Ovary (tissue), 7 donors: ENCODE measurements at regions not wholly inside any gene's neighbourhood (a gene's known extent, or its start where the extent isn't known, plus 50 kb on each side); places are given as distances from the start of the nearest gene placed in this dataset.

Experiments used
- DNase-seq, 5 donors: peaks; one replicate each; pipeline ENCODE4 v3.0.0-alpha.2; 2019 to 2020
- H3K27ac ChIP-seq, 2 donors: fragments of 200-600 bp; one replicate each; pipeline versions ENCODE4 v1.5.1 to v1.8.0; 2019 to 2022
- H3K27me3 ChIP-seq: fragments of 200-600 bp; one replicate; pipeline ENCODE4 v1.8.0; 2022
- H3K36me3 ChIP-seq: fragments of 200-600 bp; sonication (generic); one replicate; pipeline ENCODE4 v1.5.1; 2019
- H3K4me1 ChIP-seq: one replicate; pipeline ENCODE4 v1.8.1; 2013; ENCODE audit warnings: mild to moderate bottlenecking, moderate library complexity; ENCODE audit not compliant: insufficient read depth
- H3K4me3 ChIP-seq: fragments of 200-600 bp; sonication (generic); one replicate; pipeline ENCODE4 v1.5.1; 2017
- H3K9me3 ChIP-seq, 2 donors: fragments of 200-600 bp in 1 of 2; sonication (generic) in 1 of 2; one replicate each; pipeline versions ENCODE4 v1.5.1 to v1.8.1; 2013 to 2019; ENCODE audit warnings: mild to moderate bottlenecking in 1 of 2, moderate library complexity in 1 of 2
- EP300 ChIP-seq: sonication (generic); formaldehyde crosslinking; IDR thresholded peaks from one replicate; pipeline ENCODE4 v1.6.1; 2017; ENCODE audit warnings: antibody characterized with exemption
- POLR2A ChIP-seq: fragments of 450-650 bp; IDR thresholded peaks from one replicate; pipeline ENCODE4 v1.6.1; 2017; ENCODE audit warnings: antibody characterized with exemption, mild to moderate bottlenecking, moderate library complexity
- WGBS, 3 donors: extraction: QIAGEN DNeasy Blood & Tissue Kit in 1 of 3; methylation state at CpG; one replicate each; pipeline versions ENCODE4 v1.1.5 to v1.1.7; 2013 to 2017; 5-methylcytosine and 5-hydroxymethylcytosine counted together
- intact Hi-C, 4 donors: fragments of 100-400 bp; cut with DNase I; formaldehyde crosslinking; loops; one replicate each; pipeline versions ENCODE4 v1.11.0 to v1.15.1; 2022 to 2023
- TF ChIP-seq, protein P1 (sequence below), 3 donors: fragments of 450-650 bp in 2 of 3; fragments of 200-600 bp in 1 of 3; IDR thresholded peaks; one replicate each; pipeline versions ENCODE4 v1.5.1 to v1.8.0; 2016 to 2022; ENCODE audit warnings: antibody characterized with exemption in 3 of 3, mild to moderate bottlenecking in 1 of 3
- donor health status: DM: no; HTN: no; CAD: no; lungs with moderate emphysema.
- donor health status: DM: no; HTN: no; CAD: no.
- donor health status: Bipolar disorder and iron deficiency.
- donor health status: DM: no; HTN: no; CAD: no.
- donor health status: DM: yes; HTN: yes; CAD: no.

DNA sequence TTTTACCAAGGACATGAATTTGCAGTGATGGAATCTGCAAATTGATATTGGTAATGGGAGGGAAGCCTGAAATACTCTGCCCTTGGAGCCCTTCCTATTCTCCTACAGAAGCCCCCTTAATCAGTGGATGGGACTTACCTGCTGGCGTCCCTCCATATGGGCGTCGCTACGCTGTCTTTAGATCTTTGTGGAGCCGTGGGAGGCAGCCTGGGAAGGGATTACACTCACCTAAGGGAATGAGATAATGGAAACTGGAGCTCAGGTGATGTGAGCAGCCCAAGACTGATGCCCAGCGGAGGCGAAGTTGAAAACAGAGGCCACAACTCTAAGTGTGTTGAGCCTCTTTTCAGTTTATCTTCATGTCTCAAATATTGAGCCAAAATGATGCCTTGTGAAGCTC lies 306.6 kb downstream of the MYCN start:
- WGBS, 3 donors: 95 to 97% (median 97%) methylated on average over 7 of the region's 7 CpGs
- intact Hi-C loops: no loop called here
- H3K9me3 ChIP-seq: no peaks in the 10 kb centered on the region
- no peak overlapping the region for H3K4me3 ChIP-seq
- TF ChIP-seq, protein P1, sequence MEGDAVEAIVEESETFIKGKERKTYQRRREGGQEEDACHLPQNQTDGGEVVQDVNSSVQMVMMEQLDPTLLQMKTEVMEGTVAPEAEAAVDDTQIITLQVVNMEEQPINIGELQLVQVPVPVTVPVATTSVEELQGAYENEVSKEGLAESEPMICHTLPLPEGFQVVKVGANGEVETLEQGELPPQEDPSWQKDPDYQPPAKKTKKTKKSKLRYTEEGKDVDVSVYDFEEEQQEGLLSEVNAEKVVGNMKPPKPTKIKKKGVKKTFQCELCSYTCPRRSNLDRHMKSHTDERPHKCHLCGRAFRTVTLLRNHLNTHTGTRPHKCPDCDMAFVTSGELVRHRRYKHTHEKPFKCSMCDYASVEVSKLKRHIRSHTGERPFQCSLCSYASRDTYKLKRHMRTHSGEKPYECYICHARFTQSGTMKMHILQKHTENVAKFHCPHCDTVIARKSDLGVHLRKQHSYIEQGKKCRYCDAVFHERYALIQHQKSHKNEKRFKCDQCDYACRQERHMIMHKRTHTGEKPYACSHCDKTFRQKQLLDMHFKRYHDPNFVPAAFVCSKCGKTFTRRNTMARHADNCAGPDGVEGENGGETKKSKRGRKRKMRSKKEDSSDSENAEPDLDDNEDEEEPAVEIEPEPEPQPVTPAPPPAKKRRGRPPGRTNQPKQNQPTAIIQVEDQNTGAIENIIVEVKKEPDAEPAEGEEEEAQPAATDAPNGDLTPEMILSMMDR (IDR thresholded peaks at IDR 0.05): no peak
- TF ChIP-seq POLR2A: no peak
- TF ChIP-seq EP300: no peak
- H3K36me3 ChIP-seq: no peaks in the 10 kb centered on the region
- H3K27me3 ChIP-seq: no peaks in the 10 kb centered on the region
- no peak for DNase-seq
- H3K27ac ChIP-seq: no peak overlapping the region
- H3K4me1 ChIP-seq: peaks cover 10% of the 10 kb centered on the region

DNA sequence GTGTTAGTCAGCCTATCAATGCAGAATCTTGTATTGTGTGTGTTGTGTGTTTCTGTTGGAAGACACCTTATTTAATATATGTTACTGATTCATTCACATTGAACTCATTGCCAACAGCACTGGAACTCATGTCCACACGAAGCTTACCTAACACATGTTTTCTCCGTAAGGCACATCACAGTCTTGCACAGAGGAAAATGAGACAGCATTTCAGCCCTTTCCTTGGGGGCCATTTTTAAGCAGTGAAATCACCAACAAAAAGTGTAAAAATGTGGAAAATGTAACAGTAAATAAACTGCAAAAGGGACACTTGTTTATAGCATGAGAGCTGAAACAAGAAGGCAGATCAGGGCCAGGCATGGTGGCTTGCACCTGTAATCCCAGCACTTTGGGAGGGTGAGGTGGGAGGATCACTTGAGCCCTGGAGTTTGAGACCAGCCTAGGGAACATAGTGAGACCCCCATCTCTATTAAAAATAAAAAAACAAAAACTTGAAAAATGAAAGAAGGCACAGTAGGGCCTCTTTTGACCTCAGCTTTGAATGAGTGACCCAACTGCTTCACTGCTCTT lies 306.0 kb downstream of the MYCN start:
- intact Hi-C loops: no loop called here
- TF ChIP-seq POLR2A (no peak), EP300 (no peak)
- TF ChIP-seq, protein P1 (IDR thresholded peaks at IDR 0.05): no peak
- H3K9me3 ChIP-seq: no peaks in the 10 kb centered on the region

DNA sequence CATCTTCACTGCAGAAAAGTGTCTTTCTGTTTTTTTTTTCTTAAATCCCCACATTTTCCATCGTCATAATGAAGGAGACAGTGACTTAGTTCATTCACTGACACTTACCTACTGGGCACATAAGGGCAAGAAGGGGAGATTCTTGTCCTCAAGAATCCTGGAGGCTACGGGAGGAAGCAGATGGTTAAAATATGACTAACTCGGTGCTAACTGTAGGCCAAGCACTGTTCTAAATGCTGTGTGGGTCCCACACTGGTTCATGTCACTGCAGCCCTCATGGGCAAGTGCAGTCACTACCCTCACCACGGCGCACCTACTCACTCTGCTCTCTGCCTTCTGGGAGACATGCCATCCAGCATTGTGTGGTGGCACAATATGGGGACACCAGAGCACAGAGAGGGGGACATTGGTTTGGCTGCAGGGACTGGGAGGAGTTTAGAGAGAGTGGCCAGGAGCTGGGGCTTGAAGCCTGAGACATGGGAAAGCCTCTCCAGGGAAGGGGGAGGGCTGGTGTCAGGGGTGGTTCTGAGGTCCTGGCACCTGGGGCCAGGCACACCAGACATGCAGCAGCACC lies 305.2 kb downstream of the MYCN start:
- Histone ChIP-seq H3K36me3 (no peaks in the 10 kb centered on the region), H3K27me3 (no peaks in the 10 kb centered on the region), H3K4me1 (peaks cover 9% of the 10 kb centered on the region), H3K27ac (no peak overlapping the region), H3K4me3 (no peak overlapping the region), H3K9me3 (no peaks in the 10 kb centered on the region)
- intact Hi-C loops: no loop called here
- no peak for TF ChIP-seq EP300
- TF ChIP-seq, protein P1 (IDR thresholded peaks at IDR 0.05): no peak
- no peak for TF ChIP-seq POLR2A
- WGBS, 3 donors: 83 to 93% (median 93%) methylated on average over 5 of the region's 5 CpGs
- no peak for DNase-seq

More for the DNA sequence above, 306.0 kb downstream of the MYCN start:
- 94 to 97% (median 96%) methylated on average over 2 of the region's 2 CpGs for WGBS, 3 donors
- Histone ChIP-seq H3K4me3 (no peak overlapping the region), H3K36me3 (no peaks in the 10 kb centered on the region), H3K27ac (no peak overlapping the region), H3K4me1 (peaks cover 10% of the 10 kb centered on the region), H3K27me3 (no peaks in the 10 kb centered on the region)
- no peak for DNase-seq

DNA sequence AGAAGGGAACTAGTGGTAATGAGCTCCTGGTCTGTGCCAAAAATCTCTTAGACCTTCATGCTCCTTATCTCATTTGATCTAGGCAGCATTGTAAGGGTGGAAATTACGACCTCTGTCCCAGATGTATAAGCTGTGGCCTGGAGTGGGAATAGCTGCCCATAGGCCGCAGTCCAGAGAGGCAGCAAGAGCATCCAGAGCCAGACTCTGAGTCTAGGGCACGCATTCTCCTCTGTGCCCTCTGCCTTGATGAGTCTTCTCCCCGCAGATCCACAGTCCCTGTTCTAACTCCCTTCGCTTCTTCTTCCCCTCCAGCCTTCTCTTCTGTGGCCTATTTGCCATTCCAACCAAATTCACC lies 304.6 kb downstream of the MYCN start:
- DNase-seq: no peak
- Histone ChIP-seq H3K4me3 (no peak overlapping the region), H3K36me3 (no peaks in the 10 kb centered on the region), H3K27me3 (no peaks in the 10 kb centered on the region), H3K9me3 (no peaks in the 10 kb centered on the region), H3K4me1 (peaks cover 7% of the 10 kb centered on the region), H3K27ac (no peak overlapping the region)
- intact Hi-C loops: no loop called here
- 95 to 98% (median 96%) methylated on average over 5 of the region's 5 CpGs for WGBS, 3 donors
- TF ChIP-seq EP300 (no peak), POLR2A (no peak)
- TF ChIP-seq, protein P1 (IDR thresholded peaks at IDR 0.05): no peak
